C4-2B (cell line): ENCODE measurements at regions not wholly inside any gene's neighbourhood (a gene's known extent, or its start where the extent isn't known, plus 50 kb on each side); places are given as distances from the start of the nearest gene placed in this dataset.

Experiments
- CTCF ChIP-seq: fragments of 450-650 bp; conservative IDR thresholded peaks from 2 replicates; pipeline ENCODE4 v1.5.1; 2017; ENCODE audit warnings: mild to moderate bottlenecking
- ZFX ChIP-seq: fragments of 450-650 bp; IDR thresholded peaks from 2 replicates; pipeline ENCODE4 v1.6.1; 2017

DNA sequence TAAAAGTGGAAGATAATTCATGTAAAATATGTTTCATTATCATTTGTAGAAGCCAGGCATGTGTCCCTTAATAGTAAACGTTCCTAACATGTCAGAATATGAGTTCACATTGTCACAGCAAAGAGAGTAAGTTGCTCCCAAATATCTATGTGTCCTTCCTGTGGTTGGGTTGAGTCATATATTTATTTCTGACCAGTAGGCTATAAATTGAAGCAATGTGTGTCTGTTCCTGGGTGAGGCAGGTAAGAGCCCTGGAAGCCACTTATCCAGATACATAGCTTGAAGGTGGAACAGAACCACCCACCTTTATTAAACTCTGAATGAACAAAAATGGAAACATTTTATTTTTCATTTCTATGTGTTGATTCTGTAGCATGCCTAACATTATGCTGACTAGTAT lies 2251.6 kb downstream of the NCAM2 start:
- TF ChIP-seq CTCF (no peak), ZFX (no peak)
